IMR-90 (cell line): ENCODE measurements at regions not wholly inside any gene's neighbourhood (a gene's known extent, or its start where the extent isn't known, plus 50 kb on each side); places are given as distances from the start of the nearest gene placed in this dataset.

ENCODE experiments used
- ATAC-seq: fragments of 200-7000 bp; cut with Tn5 transposase; 2 replicates; pipeline ENCODE4 v1.9.1; 2020; ENCODE audit warnings: low read depth, mild to moderate bottlenecking, moderate library complexity
- BruUV-seq: library from RNA; stranded (reverse); fragments of 400-500 nt; replicated peaks from 2 replicates; lab custom pipeline; 2021; lab: Mats Ljungman, UMichigan
- CTCF ChIA-PET: fragments of 300-600 bp; formaldehyde crosslinking; extraction: SDS; loops from one replicate; lab custom pipeline; 2021; ENCODE audit warnings: antibody characterized with exemption; lab: Yijun Ruan, JAX
- POLR2A ChIA-PET: fragments of 300-600 bp; sonication (Branson Sonifier 250); formaldehyde crosslinking; loops from one replicate; lab custom pipeline; 2022; ENCODE audit warnings: antibody characterized with exemption; ENCODE audit not compliant: unreplicated experiment; lab: Charles Lee
- DNase-seq: peaks from one replicate; pipeline ENCODE4 v3.0.0; 2013
- H2AFZ ChIP-seq: replicated peaks from 2 replicates; pipeline ENCODE3; 2013; ENCODE audit warnings: low read length, mild to moderate bottlenecking; ENCODE audit not compliant: poor library complexity
- H2AK5ac ChIP-seq: 2 replicates; pipeline ENCODE4 v1.6.1; 2013; ENCODE audit warnings: low read depth, low read length, inconsistent platforms
- H2AK9ac ChIP-seq: replicated peaks from 2 replicates; pipeline ENCODE3; 2013; ENCODE audit warnings: mild to moderate bottlenecking, low read depth, low read length, moderate library complexity; ENCODE audit not compliant: poor library complexity
- H2BK120ac ChIP-seq: 2 replicates; pipeline ENCODE4 v1.6.1; 2013; ENCODE audit warnings: low read depth, low read length, inconsistent platforms
- H2BK15ac ChIP-seq: 3 replicates; pipeline ENCODE4 v1.6.1; 2013; ENCODE audit warnings: low read depth, low read length, inconsistent platforms
- H2BK20ac ChIP-seq: 2 replicates; pipeline ENCODE4 v1.6.1; 2013; ENCODE audit warnings: low read depth, mild to moderate bottlenecking, inconsistent platforms, low read length, moderate library complexity
- H2BK5ac ChIP-seq: 2 replicates; pipeline ENCODE4 v1.6.1; 2013; ENCODE audit warnings: mild to moderate bottlenecking, low read depth, low read length, inconsistent platforms; ENCODE audit not compliant: poor library complexity, severe bottlenecking
- H3K14ac ChIP-seq: replicated peaks from 2 replicates; pipeline ENCODE4 v1.6.1; 2013; ENCODE audit warnings: low read depth, low read length, inconsistent platforms
- H3K18ac ChIP-seq: 2 replicates; pipeline ENCODE4 v1.6.1; 2013; ENCODE audit warnings: low read depth, low read length, control low read depth
- H3K23ac ChIP-seq: 2 replicates; pipeline ENCODE4 v1.6.1; 2013; ENCODE audit warnings: low read depth, low read length, inconsistent platforms
- H3K27ac ChIP-seq: 2 replicates; pipeline ENCODE4 v1.5.1; 2013; ENCODE audit warnings: mild to moderate bottlenecking, control low read depth, low read length; ENCODE audit not compliant: insufficient read depth
- H3K27me3 ChIP-seq: 2 replicates; pipeline ENCODE4 v1.6.1; 2013; ENCODE audit warnings: low read length; ENCODE audit not compliant: control insufficient read depth, insufficient read depth
- H3K36me3 ChIP-seq: 2 replicates; pipeline ENCODE4 v1.6.1; 2013; ENCODE audit warnings: low read length, mixed read lengths; ENCODE audit not compliant: control insufficient read depth, insufficient read depth
- H3K4ac ChIP-seq: 2 replicates; pipeline ENCODE4 v1.6.1; 2013; ENCODE audit warnings: low read depth, low read length, inconsistent platforms
- H3K4me1 ChIP-seq: 2 replicates; pipeline ENCODE4 v1.6.1; 2013; ENCODE audit warnings: low read length, mixed read lengths; ENCODE audit not compliant: control insufficient read depth, insufficient read depth
- H3K4me2 ChIP-seq: 2 replicates; pipeline ENCODE4 v1.6.1; 2013; ENCODE audit warnings: low read depth, mild to moderate bottlenecking, control low read depth, low read length, moderate library complexity
- H3K4me3 ChIP-seq: 2 replicates; pipeline ENCODE4 v1.5.1; 2013; ENCODE audit warnings: low read depth, mild to moderate bottlenecking, control low read depth, low read length, moderate library complexity; ENCODE audit not compliant: insufficient read depth
- H3K56ac ChIP-seq: 2 replicates; pipeline ENCODE4 v1.6.1; 2013; ENCODE audit warnings: low read length, inconsistent platforms; ENCODE audit not compliant: insufficient read depth; ENCODE audit errors: extremely low read depth
- H3K79me1 ChIP-seq, 2 experiments: 2 replicates each; pipeline ENCODE4 v1.6.1; 2013; ENCODE audit warnings: low read length in 2 of 2, inconsistent platforms in 1 of 2, low read depth in 1 of 2
- H3K9ac ChIP-seq: 2 replicates; pipeline ENCODE4 v1.6.1; 2013; ENCODE audit warnings: low read depth, low read length, control low read depth
- H3K9me1 ChIP-seq: 2 replicates; pipeline ENCODE4 v1.6.1; 2013; ENCODE audit warnings: low read length, inconsistent platforms; ENCODE audit not compliant: insufficient read depth
- H3K9me3 ChIP-seq: 2 replicates; pipeline ENCODE4 v1.6.1; 2013; ENCODE audit warnings: low read length; ENCODE audit not compliant: control insufficient read depth, insufficient read depth
- H4K20me1 ChIP-seq: 2 replicates; pipeline ENCODE4 v1.6.1; 2013; ENCODE audit warnings: low read length, inconsistent platforms; ENCODE audit not compliant: insufficient read depth
- H4K5ac ChIP-seq: 2 replicates; pipeline ENCODE4 v1.6.1; 2013; ENCODE audit warnings: mild to moderate bottlenecking, low read depth, low read length, control low read depth
- H4K8ac ChIP-seq, 2 experiments: 2 replicates each; pipeline ENCODE4 v1.6.1; 2013; ENCODE audit warnings: low read depth in 2 of 2, low read length in 2 of 2, control low read depth in 1 of 2, inconsistent platforms in 1 of 2
- H4K91ac ChIP-seq: 2 replicates; pipeline ENCODE4 v1.6.1; 2013; ENCODE audit warnings: low read depth, low read length, inconsistent platforms; ENCODE audit not compliant: insufficient read depth
- MXI1 ChIP-seq: IDR thresholded peaks from 2 replicates; pipeline ENCODE4 v1.6.1; 2012; ENCODE audit warnings: low read depth, mild to moderate bottlenecking, low read length, moderate library complexity, borderline replicate concordance
- WGBS, 2 experiments: methylation state at CpG; one replicate each; pipeline versions ENCODE4 v1.1.5 to v1.1.7; 2013; ENCODE audit warnings: missing lambda C conversion rate in 2 of 2; ENCODE audit not compliant: insufficient read length in 1 of 2; ENCODE audit errors: extremely low coverage in 2 of 2; 5-methylcytosine and 5-hydroxymethylcytosine counted together
- dilution Hi-C: fragments of 300-500 bp; cut with HindIII; formaldehyde crosslinking; loops from one replicate; pipeline ENCODE4 v1.14.3; 2018; ENCODE audit warnings: low sequenced_read_pairs; ENCODE audit not compliant: unreplicated experiment
- in situ Hi-C: fragments of 300-500 bp; cut with MboI; formaldehyde crosslinking; loops from 3 replicates; pipeline ENCODE4 v1.14.3; 2019; ENCODE audit warnings: low sequenced_read_pairs, inconsistent platforms, mixed read lengths
- intact Hi-C: fragments of 100-400 bp; cut with micrococcal nuclease; formaldehyde crosslinking; loops from 2 replicates; pipeline ENCODE4 v1.10.0; 2022
- TF ChIP-seq, protein P1 (sequence below): fragments of 150-350 bp; IDR thresholded peaks from 2 replicates; pipeline ENCODE4 v1.6.1; 2017; ENCODE audit warnings: mild to moderate bottlenecking, antibody characterized with exemption, low read length, low read depth

- no peak overlapping the region for H4K91ac ChIP-seq
- intact Hi-C loops (no loop called here), in situ Hi-C loops (no loop called here), dilution Hi-C loops (no loop called here)
- TF ChIP-seq, protein P1, sequence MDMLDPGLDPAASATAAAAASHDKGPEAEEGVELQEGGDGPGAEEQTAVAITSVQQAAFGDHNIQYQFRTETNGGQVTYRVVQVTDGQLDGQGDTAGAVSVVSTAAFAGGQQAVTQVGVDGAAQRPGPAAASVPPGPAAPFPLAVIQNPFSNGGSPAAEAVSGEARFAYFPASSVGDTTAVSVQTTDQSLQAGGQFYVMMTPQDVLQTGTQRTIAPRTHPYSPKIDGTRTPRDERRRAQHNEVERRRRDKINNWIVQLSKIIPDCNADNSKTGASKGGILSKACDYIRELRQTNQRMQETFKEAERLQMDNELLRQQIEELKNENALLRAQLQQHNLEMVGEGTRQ = peak; percentile 72
- no peak for TF ChIP-seq MXI1
- H3K4me3 ChIP-seq = no peak overlapping the region
- no peaks in the 10 kb centered on the region for H4K20me1 ChIP-seq
- DNase-seq (no peak), ATAC-seq (no peak)
- H2BK120ac ChIP-seq = no peak overlapping the region
- H3K4ac ChIP-seq = no peak overlapping the region
- H4K8ac ChIP-seq = no peak overlapping the region
- H3K9me1 ChIP-seq = no peaks in the 10 kb centered on the region
- no peaks in the 10 kb centered on the region; the same call in 1 of the 2 replicates for H3K4me1 ChIP-seq
- H3K27me3 ChIP-seq = peaks cover 9% of the 10 kb centered on the region
- POLR2A ChIA-PET = no interaction called here
- no peak overlapping the region for H4K5ac ChIP-seq
- H3K36me3 ChIP-seq = no peaks in the 10 kb centered on the region
- BruUV-seq = no TSS peak
- CTCF ChIA-PET = no interaction called here
- no peak overlapping the region for H2BK5ac ChIP-seq
- no peak overlapping the region for H3K18ac ChIP-seq
- H2BK15ac ChIP-seq = no peak overlapping the region
- H3K9me3 ChIP-seq = peaks cover 9% of the 10 kb centered on the region
- no peak overlapping the region for H2AK5ac ChIP-seq
- H3K4me2 ChIP-seq = no peak overlapping the region
- no peak overlapping the region for H3K56ac ChIP-seq
- H3K14ac ChIP-seq = no peak overlapping the region
- no peak overlapping the region for H3K9ac ChIP-seq
- H2AFZ ChIP-seq = no peak overlapping the region
- H2AK9ac ChIP-seq = no peak overlapping the region
- H3K23ac ChIP-seq = no peak overlapping the region
- no peak overlapping the region for H3K27ac ChIP-seq
- H2BK20ac ChIP-seq = no peak overlapping the region
- no peaks in the 10 kb centered on the region for H3K79me1 ChIP-seq
- 75% methylated on average over 1 of the region's 1 CpG; no CpG with 5 or more reads in 1 of the 2 experiments for WGBS, 2 experiments
Measured at GRCh38 chr11:71309611-71310010, 57.2 kb upstream of the SHANK2 start.
